GM23248 (cell line): ENCODE measurements at regions not wholly inside any gene's neighbourhood (a gene's known extent, or its start where the extent isn't known, plus 50 kb on each side); places are given as distances from the start of the nearest gene placed in this dataset.

Experiments
- EZH2 ChIP-seq: fragments of 200-600 bp; sonication (generic); IDR thresholded peaks from 2 replicates; pipeline ENCODE4 v1.6.1; 2018; ENCODE audit warnings: antibody characterized with exemption, mild to moderate bottlenecking; ENCODE audit not compliant: insufficient read depth, poor library complexity, severe bottlenecking
- EZH2phosphoT487 ChIP-seq: fragments of 200-600 bp; sonication (generic); IDR thresholded peaks from 2 replicates; pipeline ENCODE4 v1.6.1; 2018; ENCODE audit warnings: antibody characterized with exemption, moderate library complexity, mild to moderate bottlenecking, low read depth; ENCODE audit not compliant: insufficient read depth

DNA sequence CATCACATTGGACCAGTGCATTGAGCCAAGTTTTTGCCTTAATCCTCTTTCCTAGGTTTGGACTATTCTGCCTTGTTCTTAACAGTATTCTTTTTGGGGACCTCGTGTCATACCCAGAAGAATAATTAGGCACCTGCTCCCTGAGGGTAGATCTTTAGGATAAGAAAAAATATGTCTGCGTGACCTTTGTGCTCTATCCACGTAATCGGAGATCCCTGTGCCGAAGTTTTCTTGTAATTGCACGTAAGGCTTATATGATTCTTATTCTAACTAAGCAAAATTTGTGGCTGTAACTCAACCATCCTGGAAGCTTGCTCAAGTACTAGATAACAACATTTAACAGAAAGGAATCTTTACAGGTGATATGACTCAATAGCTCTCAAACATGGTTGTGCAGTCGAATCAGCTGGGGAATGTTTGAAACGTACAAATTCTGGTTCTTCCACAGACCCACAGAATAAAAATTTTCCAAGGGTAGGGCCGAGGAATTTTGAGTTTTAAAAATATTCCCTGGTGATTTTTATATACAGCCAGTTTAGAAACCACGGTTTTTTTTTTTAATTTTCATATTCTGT, 344.3 kb downstream of the GBA3 start:
- TF ChIP-seq EZH2 (no peak), EZH2phosphoT487 (no peak)
